DND-41 (cell line): ENCODE measurements at regions not wholly inside any gene's neighbourhood (a gene's known extent, or its start where the extent isn't known, plus 50 kb on each side); places are given as distances from the start of the nearest gene placed in this dataset.

Experiments
- EZH2 ChIP-seq: IDR thresholded peaks from 3 replicates; pipeline ENCODE4 v1.6.1; 2012; ENCODE audit warnings: borderline replicate concordance, low read depth, mild to moderate bottlenecking, moderate library complexity, low read length, inconsistent platforms; ENCODE audit not compliant: severe bottlenecking
- TF ChIP-seq, protein P1 (sequence below): IDR thresholded peaks from 2 replicates; pipeline ENCODE4 v1.5.1; 2012; ENCODE audit warnings: borderline replicate concordance, low read length, moderate library complexity, mild to moderate bottlenecking; ENCODE audit not compliant: poor library complexity, severe bottlenecking; ENCODE audit errors: extremely low read depth

GRCh38 chr16:51816929-51817328 lies 665.9 kb upstream of the SALL1 start:
- no peak for TF ChIP-seq EZH2
- TF ChIP-seq, protein P1, sequence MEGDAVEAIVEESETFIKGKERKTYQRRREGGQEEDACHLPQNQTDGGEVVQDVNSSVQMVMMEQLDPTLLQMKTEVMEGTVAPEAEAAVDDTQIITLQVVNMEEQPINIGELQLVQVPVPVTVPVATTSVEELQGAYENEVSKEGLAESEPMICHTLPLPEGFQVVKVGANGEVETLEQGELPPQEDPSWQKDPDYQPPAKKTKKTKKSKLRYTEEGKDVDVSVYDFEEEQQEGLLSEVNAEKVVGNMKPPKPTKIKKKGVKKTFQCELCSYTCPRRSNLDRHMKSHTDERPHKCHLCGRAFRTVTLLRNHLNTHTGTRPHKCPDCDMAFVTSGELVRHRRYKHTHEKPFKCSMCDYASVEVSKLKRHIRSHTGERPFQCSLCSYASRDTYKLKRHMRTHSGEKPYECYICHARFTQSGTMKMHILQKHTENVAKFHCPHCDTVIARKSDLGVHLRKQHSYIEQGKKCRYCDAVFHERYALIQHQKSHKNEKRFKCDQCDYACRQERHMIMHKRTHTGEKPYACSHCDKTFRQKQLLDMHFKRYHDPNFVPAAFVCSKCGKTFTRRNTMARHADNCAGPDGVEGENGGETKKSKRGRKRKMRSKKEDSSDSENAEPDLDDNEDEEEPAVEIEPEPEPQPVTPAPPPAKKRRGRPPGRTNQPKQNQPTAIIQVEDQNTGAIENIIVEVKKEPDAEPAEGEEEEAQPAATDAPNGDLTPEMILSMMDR, result no peak
